ENCODE measurements at regions not wholly inside any gene's neighbourhood (a gene's known extent, or its start where the extent isn't known, plus 50 kb on each side); places are given as distances from the start of the nearest gene placed in this dataset.

DNA sequence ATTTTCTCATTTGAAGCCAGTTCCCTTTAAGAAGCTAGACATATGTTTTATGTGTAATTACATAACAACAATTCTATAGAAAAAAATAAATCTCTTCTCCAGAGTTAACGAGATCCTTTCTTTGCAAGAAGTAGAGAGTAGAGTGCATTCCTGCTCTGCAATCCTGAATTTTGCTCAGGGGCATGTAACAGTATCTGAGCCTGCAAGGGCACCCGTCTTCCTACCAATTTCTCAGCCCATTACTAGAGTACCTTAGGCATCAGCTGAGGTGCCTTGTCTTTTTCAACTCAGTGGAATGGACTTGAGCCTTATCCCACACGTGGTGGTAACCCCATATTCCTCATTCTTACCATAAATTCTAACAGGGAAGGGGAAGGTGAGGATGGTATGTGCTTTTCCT, 205.9 kb downstream of the IKZF2 start:
- Histone ChIP-seq H3K36me3 (no peaks in the 10 kb centered on the region), H3K9me3 (no peaks in the 10 kb centered on the region), H3K4me3 (no peak overlapping the region), H3K27ac (no peak overlapping the region), H3K27me3 (no peaks in the 10 kb centered on the region), H3K4me1 (peaks cover 0 to under 1% (median 0%) of the 10 kb centered on the region in 4 donors)
- 49% methylated on average over 3 of the region's 3 CpGs for WGBS (ENCODE audit: insufficient coverage, low coverage, low lambda C conversion rate, missing lambda C conversion rate)
- ATAC-seq (no peak), DNase-seq (no peak)
- intact Hi-C loops (cut with DNase I) = no loop called here
- TF ChIP-seq POLR2A (IDR thresholded peaks at IDR 0.05) = no peak
- TF ChIP-seq, protein P1, sequence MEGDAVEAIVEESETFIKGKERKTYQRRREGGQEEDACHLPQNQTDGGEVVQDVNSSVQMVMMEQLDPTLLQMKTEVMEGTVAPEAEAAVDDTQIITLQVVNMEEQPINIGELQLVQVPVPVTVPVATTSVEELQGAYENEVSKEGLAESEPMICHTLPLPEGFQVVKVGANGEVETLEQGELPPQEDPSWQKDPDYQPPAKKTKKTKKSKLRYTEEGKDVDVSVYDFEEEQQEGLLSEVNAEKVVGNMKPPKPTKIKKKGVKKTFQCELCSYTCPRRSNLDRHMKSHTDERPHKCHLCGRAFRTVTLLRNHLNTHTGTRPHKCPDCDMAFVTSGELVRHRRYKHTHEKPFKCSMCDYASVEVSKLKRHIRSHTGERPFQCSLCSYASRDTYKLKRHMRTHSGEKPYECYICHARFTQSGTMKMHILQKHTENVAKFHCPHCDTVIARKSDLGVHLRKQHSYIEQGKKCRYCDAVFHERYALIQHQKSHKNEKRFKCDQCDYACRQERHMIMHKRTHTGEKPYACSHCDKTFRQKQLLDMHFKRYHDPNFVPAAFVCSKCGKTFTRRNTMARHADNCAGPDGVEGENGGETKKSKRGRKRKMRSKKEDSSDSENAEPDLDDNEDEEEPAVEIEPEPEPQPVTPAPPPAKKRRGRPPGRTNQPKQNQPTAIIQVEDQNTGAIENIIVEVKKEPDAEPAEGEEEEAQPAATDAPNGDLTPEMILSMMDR (IDR thresholded peaks at IDR 0.05) = no peak

DNA sequence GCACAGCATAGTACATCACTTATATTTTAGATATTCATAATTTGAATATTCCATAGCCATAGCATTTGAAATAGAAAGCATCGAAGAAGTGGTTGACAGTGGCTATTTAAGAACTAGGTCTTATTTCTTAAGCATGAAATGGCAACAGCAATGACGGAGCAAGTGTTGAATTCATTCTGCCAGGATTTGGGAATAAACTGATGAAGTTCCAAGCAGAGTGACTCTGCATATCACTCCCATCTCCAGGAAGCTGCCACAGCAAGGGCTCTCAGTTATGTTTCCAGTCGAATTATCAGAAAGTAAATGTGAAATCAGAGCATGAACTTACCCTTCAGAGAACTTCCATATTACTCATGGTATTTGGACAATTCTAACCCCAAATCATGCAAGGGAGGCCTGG, 208.1 kb downstream of the IKZF2 start:
- no peaks in the 10 kb centered on the region for H3K27me3 ChIP-seq
- peaks cover 0 to 7% (median 0%) of the 10 kb centered on the region in 4 donors for H3K4me1 ChIP-seq
- WGBS (ENCODE audit: insufficient coverage, low coverage, low lambda C conversion rate, missing lambda C conversion rate) = 47% methylated on average over 2 of the region's 3 CpGs
- H3K36me3 ChIP-seq = no peaks in the 10 kb centered on the region
- no peak for TF ChIP-seq POLR2A (IDR thresholded peaks at IDR 0.05)
- no peak overlapping the region for H3K27ac ChIP-seq
- intact Hi-C loops (cut with DNase I) = no loop called here
- DNase-seq = no peak
- no peak overlapping the region for H3K4me3 ChIP-seq
- no peak for ATAC-seq
- no peaks in the 10 kb centered on the region for H3K9me3 ChIP-seq

DNA sequence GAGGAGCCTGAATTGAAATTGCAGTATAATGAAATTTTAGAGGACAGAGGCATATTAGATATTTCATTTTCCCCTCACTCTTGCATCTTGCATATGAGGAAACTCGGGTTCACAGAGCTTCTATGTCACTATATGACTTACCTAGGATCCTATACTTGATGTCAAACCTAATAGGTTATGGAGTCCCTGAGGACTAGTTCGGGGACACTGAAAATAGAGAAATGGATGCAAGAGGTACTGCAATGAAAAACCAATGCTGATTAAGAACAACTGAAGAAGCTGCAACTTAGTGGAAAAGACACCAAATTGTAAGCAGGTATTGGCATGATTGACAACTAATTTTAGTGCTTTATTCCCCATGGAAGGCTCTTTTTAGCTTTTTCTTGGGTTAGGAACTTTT, 210.1 kb downstream of the IKZF2 start:
- ATAC-seq = no peak
- Histone ChIP-seq H3K27me3 (no peaks in the 10 kb centered on the region), H3K27ac (no peak overlapping the region)

DNA sequence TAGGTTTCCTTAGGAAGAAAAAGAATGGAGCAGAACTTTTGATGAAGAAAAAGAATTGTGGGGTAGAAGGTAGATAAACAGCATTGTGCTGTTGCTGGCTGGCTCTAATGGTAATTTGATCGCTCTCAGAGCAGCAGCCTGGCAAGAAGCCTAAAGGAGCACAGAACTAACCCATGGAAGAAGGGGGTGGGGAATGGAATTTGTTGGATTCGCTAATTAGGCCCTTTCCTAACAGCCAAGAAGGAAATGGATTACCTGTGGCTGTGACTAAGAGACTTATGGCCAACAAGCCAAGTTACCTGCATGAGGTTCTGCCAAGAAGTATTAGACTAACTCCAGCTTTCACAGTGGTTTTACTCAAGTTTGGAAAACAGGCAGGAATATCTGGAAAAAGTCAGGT, 210.6 kb downstream of the IKZF2 start:
- intact Hi-C loops (cut with DNase I) = no loop called here
- Histone ChIP-seq H3K4me3 (no peak overlapping the region), H3K4me1 (peaks cover 0 to 7% (median 0%) of the 10 kb centered on the region in 4 donors), H3K27me3 (no peaks in the 10 kb centered on the region), H3K9me3 (no peaks in the 10 kb centered on the region), H3K27ac (no peak overlapping the region), H3K36me3 (no peaks in the 10 kb centered on the region)
- ATAC-seq (peak; percentile 38 to 78 (median 53)), DNase-seq (peak in 2 of 3 donors; percentile 28 to 59)
- 20% methylated on average over 2 of the region's 2 CpGs for WGBS (ENCODE audit: insufficient coverage, low coverage, low lambda C conversion rate, missing lambda C conversion rate)
- TF ChIP-seq, protein P1 (IDR thresholded peaks at IDR 0.05) = no peak
- no peak for TF ChIP-seq POLR2A (IDR thresholded peaks at IDR 0.05)

More for the DNA sequence above, 210.1 kb downstream of the IKZF2 start:
- 70% methylated on average over 2 of the region's 2 CpGs for WGBS (ENCODE audit: insufficient coverage, low coverage, low lambda C conversion rate, missing lambda C conversion rate)
- intact Hi-C loops (cut with DNase I) = no loop called here
- no peak overlapping the region for H3K4me3 ChIP-seq
- no peaks in the 10 kb centered on the region for H3K9me3 ChIP-seq
- H3K4me1 ChIP-seq = peaks cover 0 to 7% (median 0%) of the 10 kb centered on the region in 4 donors
- DNase-seq = no peak
- H3K36me3 ChIP-seq = no peaks in the 10 kb centered on the region
- TF ChIP-seq, protein P1 (IDR thresholded peaks at IDR 0.05) = no peak

DNA sequence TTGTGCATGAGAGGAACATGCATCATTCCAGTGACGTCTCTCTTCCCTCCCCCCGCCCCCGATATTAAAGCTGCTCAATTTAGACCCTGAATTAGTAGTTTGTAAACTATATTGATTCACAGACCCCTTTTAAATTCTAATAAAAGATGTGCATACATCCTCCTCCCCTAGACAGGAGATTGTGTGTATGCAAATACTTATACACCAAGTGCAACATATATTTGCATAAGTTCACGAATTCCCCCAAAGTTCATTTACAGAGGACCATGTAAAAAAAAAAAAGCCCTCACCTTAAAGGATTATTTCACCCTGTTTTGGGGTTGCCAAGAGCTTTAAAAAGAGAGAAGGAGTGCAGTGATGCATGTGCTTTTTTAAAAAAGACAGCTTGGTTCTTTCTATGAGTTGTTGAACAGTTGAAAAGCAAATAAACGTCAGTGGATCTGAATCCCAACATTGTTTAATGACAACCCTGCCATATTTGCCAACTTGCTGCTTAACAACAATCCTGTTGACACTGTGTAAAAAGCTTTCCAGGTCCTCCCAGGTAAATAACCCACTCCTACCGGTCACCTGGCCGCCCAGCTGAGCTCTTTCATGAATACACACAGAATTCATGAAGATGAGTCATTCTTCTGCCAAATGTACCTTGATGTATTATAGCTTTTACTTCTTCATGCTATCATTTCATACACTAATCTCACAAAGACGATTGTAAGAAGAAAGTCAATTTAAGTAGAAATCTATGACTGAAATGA, 211.5 kb downstream of the IKZF2 start:
- TF ChIP-seq POLR2A (IDR thresholded peaks at IDR 0.05) = no peak
- TF ChIP-seq, protein P1 (IDR thresholded peaks at IDR 0.05) = no peak
- peaks cover 0 to 7% (median 0%) of the 10 kb centered on the region in 4 donors for H3K4me1 ChIP-seq
- ATAC-seq (peak; percentile 49 to 95 (median 72)), DNase-seq (peak in 2 of 3 donors; percentile 78 to 82)
- no peaks in the 10 kb centered on the region for H3K36me3 ChIP-seq
- intact Hi-C loops (cut with DNase I) = no loop called here
- no peak overlapping the region for H3K4me3 ChIP-seq
- no peaks in the 10 kb centered on the region for H3K27me3 ChIP-seq
- H3K9me3 ChIP-seq = no peaks in the 10 kb centered on the region
- 25% methylated on average over 8 of the region's 8 CpGs for WGBS (ENCODE audit: insufficient coverage, low coverage, low lambda C conversion rate, missing lambda C conversion rate)
- no peak overlapping the region for H3K27ac ChIP-seq
